HEK293 (cell line): ENCODE measurements at regions not wholly inside any gene's neighbourhood (a gene's known extent, or its start where the extent isn't known, plus 50 kb on each side); places are given as distances from the start of the nearest gene placed in this dataset.

ENCODE experiments used
- IKZF3 ChIP-seq: fragments of 450-650 bp; IDR thresholded peaks from 2 replicates; pipeline ENCODE4 v1.5.0; 2018; ENCODE audit warnings: missing biosample characterization, mild to moderate bottlenecking, missing genetic modification characterization, moderate library complexity
- KLF10 ChIP-seq: fragments of 450-650 bp; IDR thresholded peaks from 2 replicates; pipeline ENCODE4 v1.5.1; 2018; ENCODE audit warnings: missing biosample characterization, mild to moderate bottlenecking, missing genetic modification characterization
- KLF8 ChIP-seq: fragments of 450-650 bp; formaldehyde crosslinking; IDR thresholded peaks from 2 replicates; pipeline ENCODE4 v1.5.1; 2016; ENCODE audit warnings: missing biosample characterization, missing genetic modification characterization
- SP7 ChIP-seq: fragments of 450-650 bp; formaldehyde crosslinking; IDR thresholded peaks from 2 replicates; pipeline ENCODE4 v1.5.1; 2016; ENCODE audit warnings: missing biosample characterization, missing genetic modification characterization
- ZBTB7A ChIP-seq: fragments of 450-650 bp; formaldehyde crosslinking; IDR thresholded peaks from 2 replicates; pipeline ENCODE4 v1.5.1; 2016; ENCODE audit warnings: low read depth, missing biosample characterization, missing genetic modification characterization
- ZNF140 ChIP-seq: fragments of 450-650 bp; formaldehyde crosslinking; IDR thresholded peaks from 2 replicates; pipeline ENCODE4 v1.5.1; 2016; ENCODE audit warnings: missing biosample characterization, missing genetic modification characterization
- ZNF19 ChIP-seq: fragments of 450-650 bp; formaldehyde crosslinking; IDR thresholded peaks from 2 replicates; pipeline ENCODE4; 2016; ENCODE audit warnings: missing biosample characterization, missing genetic modification characterization, low read depth
- ZNF223 ChIP-seq: fragments of 450-650 bp; formaldehyde crosslinking; IDR thresholded peaks from 2 replicates; pipeline ENCODE4 v1.5.1; 2016; ENCODE audit warnings: missing biosample characterization, missing genetic modification characterization
- ZNF311 ChIP-seq: fragments of 450-650 bp; formaldehyde crosslinking; IDR thresholded peaks from 2 replicates; pipeline ENCODE4 v1.5.1; 2017; ENCODE audit warnings: missing biosample characterization, missing genetic modification characterization, borderline replicate concordance
- ZNF335 ChIP-seq: fragments of 450-650 bp; formaldehyde crosslinking; conservative IDR thresholded peaks from 2 replicates; pipeline ENCODE4 v1.5.1; 2016; ENCODE audit warnings: missing biosample characterization, missing genetic modification characterization
- ZNF510 ChIP-seq: fragments of 450-650 bp; formaldehyde crosslinking; IDR thresholded peaks from 2 replicates; pipeline ENCODE4 v1.5.1; 2018; ENCODE audit warnings: mild to moderate bottlenecking, missing genetic modification characterization, missing biosample characterization; ENCODE audit not compliant: insufficient replicate concordance
- ZNF600 ChIP-seq: fragments of 450-650 bp; formaldehyde crosslinking; IDR thresholded peaks from 2 replicates; pipeline ENCODE4 v1.5.1; 2016; ENCODE audit warnings: missing biosample characterization, missing genetic modification characterization
- ZNF623 ChIP-seq: fragments of 450-650 bp; formaldehyde crosslinking; IDR thresholded peaks from 2 replicates; pipeline ENCODE4 v1.5.1; 2016; ENCODE audit warnings: missing biosample characterization, missing genetic modification characterization
- ZNF629 ChIP-seq: fragments of 450-650 bp; formaldehyde crosslinking; IDR thresholded peaks from 2 replicates; pipeline ENCODE4 v1.5.1; 2017; ENCODE audit warnings: missing biosample characterization, missing genetic modification characterization
- ZNF660 ChIP-seq: fragments of 450-650 bp; IDR thresholded peaks from 2 replicates; pipeline ENCODE4 v1.5.1; 2018; ENCODE audit warnings: missing biosample characterization, mild to moderate bottlenecking, missing genetic modification characterization
- ZNF707 ChIP-seq: fragments of 450-650 bp; formaldehyde crosslinking; IDR thresholded peaks from 2 replicates; pipeline ENCODE4 v1.5.1; 2016; ENCODE audit warnings: missing biosample characterization, missing genetic modification characterization
- ZNF785 ChIP-seq: fragments of 450-650 bp; formaldehyde crosslinking; IDR thresholded peaks from 2 replicates; pipeline ENCODE4 v1.5.1; 2016; ENCODE audit warnings: missing biosample characterization, missing genetic modification characterization
- ZNF837 ChIP-seq: fragments of 450-650 bp; formaldehyde crosslinking; IDR thresholded peaks from 2 replicates; pipeline ENCODE4 v1.5.1; 2016; ENCODE audit warnings: missing biosample characterization, missing genetic modification characterization
- TF ChIP-seq, protein P1 (sequence below): fragments of 450-650 bp; formaldehyde crosslinking; IDR thresholded peaks from 2 replicates; pipeline ENCODE4 v1.5.0; 2017; ENCODE audit warnings: missing biosample characterization, missing genetic modification characterization, borderline replicate concordance
- TF ChIP-seq, protein P2 (sequence below): fragments of 450-650 bp; formaldehyde crosslinking; IDR thresholded peaks from 2 replicates; pipeline ENCODE4 v1.5.1; 2016; ENCODE audit warnings: missing biosample characterization, missing genetic modification characterization
- TF ChIP-seq, protein P3 (sequence below): fragments of 450-650 bp; formaldehyde crosslinking; conservative IDR thresholded peaks from 2 replicates; pipeline ENCODE4 v1.5.1; 2016; ENCODE audit warnings: low read depth, missing biosample characterization, missing genetic modification characterization
- TF ChIP-seq, protein P4 (sequence below): fragments of 450-650 bp; formaldehyde crosslinking; IDR thresholded peaks from 2 replicates; pipeline ENCODE4 v1.5.1; 2016; ENCODE audit warnings: missing biosample characterization, missing genetic modification characterization
- TF ChIP-seq, protein P5 (sequence below): fragments of 450-650 bp; formaldehyde crosslinking; IDR thresholded peaks from 2 replicates; pipeline ENCODE4 v1.5.1; 2016; ENCODE audit warnings: missing biosample characterization, missing genetic modification characterization
- TF ChIP-seq, protein P6 (sequence below): fragments of 450-650 bp; formaldehyde crosslinking; IDR thresholded peaks from 2 replicates; pipeline ENCODE4 v1.5.1; 2016; ENCODE audit warnings: missing biosample characterization, missing genetic modification characterization

DNA sequence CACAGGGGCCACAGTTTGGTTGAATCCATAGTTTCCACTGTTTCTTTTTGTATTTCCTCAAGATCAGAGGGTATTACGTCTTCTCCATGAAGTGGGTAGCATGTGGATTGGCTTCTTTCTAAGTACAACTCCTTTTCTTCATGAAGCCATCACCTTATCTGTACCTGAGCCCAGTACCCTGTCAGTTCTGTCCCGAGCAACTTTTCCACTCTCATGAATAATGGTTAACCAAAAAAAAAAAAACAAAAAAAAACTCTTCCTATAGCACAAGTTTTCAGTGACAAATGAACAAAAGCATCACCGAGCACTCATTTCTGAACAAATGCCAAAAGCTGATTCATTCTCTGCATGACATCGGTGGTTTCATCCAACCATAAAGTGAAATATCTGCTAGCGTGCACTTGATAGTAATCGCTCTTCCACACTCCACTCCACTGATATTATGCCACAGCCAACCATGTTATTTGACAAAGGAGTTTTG, 53.0 kb upstream of the CCDC150 start (continued):
- TF ChIP-seq ZNF629 (tag by site-specific recombination) (peak; percentile 79), ZNF140 (tag by site-specific recombination) (no peak), SP7 (tag by site-specific recombination) (peak; percentile 75), KLF10 (tag by site-specific recombination) (no peak), ZNF510 (tag by site-specific recombination) (no peak), ZNF311 (tag by site-specific recombination) (no peak), ZNF707 (tag by site-specific recombination) (no peak), ZNF785 (tag by site-specific recombination) (no peak), ZNF837 (no peak), ZNF660 (tag by site-specific recombination) (peak; percentile 77), IKZF3 (0 out of 2 replicates have a peak, but pooled peaks have one; percentile 26), ZNF335 (tag by site-specific recombination) (peak; percentile 33; the same call in 1 of the 2 replicates), KLF8 (tag by site-specific recombination) (no peak), ZBTB7A (no peak), ZNF623 (no peak), ZNF223 (tag by site-specific recombination) (no peak), ZNF600 (tag by site-specific recombination) (0 out of 2 replicates have a peak, but pooled peaks have one; percentile 17), ZNF19 (no peak)
- TF ChIP-seq, protein P1, sequence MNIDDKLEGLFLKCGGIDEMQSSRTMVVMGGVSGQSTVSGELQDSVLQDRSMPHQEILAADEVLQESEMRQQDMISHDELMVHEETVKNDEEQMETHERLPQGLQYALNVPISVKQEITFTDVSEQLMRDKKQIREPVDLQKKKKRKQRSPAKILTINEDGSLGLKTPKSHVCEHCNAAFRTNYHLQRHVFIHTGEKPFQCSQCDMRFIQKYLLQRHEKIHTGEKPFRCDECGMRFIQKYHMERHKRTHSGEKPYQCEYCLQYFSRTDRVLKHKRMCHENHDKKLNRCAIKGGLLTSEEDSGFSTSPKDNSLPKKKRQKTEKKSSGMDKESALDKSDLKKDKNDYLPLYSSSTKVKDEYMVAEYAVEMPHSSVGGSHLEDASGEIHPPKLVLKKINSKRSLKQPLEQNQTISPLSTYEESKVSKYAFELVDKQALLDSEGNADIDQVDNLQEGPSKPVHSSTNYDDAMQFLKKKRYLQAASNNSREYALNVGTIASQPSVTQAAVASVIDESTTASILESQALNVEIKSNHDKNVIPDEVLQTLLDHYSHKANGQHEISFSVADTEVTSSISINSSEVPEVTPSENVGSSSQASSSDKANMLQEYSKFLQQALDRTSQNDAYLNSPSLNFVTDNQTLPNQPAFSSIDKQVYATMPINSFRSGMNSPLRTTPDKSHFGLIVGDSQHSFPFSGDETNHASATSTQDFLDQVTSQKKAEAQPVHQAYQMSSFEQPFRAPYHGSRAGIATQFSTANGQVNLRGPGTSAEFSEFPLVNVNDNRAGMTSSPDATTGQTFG (tag by site-specific recombination): no peak
- TF ChIP-seq, protein P2, sequence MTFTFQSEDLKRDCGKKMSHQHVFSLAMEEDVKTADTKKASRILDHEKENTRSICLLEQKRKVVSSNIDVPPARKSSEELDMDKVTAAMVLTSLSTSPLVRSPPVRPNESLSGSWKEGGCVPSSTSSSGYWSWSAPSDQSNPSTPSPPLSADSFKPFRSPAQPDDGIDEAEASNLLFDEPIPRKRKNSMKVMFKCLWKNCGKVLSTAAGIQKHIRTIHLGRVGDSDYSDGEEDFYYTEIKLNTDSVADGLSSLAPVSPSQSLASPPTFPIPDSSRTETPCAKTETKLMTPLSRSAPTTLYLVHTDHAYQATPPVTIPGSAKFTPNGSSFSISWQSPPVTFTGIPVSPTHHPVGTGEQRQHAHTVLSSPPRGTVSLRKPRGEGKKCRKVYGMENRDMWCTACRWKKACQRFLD (tag by site-specific recombination): no peak
- TF ChIP-seq, protein P3, sequence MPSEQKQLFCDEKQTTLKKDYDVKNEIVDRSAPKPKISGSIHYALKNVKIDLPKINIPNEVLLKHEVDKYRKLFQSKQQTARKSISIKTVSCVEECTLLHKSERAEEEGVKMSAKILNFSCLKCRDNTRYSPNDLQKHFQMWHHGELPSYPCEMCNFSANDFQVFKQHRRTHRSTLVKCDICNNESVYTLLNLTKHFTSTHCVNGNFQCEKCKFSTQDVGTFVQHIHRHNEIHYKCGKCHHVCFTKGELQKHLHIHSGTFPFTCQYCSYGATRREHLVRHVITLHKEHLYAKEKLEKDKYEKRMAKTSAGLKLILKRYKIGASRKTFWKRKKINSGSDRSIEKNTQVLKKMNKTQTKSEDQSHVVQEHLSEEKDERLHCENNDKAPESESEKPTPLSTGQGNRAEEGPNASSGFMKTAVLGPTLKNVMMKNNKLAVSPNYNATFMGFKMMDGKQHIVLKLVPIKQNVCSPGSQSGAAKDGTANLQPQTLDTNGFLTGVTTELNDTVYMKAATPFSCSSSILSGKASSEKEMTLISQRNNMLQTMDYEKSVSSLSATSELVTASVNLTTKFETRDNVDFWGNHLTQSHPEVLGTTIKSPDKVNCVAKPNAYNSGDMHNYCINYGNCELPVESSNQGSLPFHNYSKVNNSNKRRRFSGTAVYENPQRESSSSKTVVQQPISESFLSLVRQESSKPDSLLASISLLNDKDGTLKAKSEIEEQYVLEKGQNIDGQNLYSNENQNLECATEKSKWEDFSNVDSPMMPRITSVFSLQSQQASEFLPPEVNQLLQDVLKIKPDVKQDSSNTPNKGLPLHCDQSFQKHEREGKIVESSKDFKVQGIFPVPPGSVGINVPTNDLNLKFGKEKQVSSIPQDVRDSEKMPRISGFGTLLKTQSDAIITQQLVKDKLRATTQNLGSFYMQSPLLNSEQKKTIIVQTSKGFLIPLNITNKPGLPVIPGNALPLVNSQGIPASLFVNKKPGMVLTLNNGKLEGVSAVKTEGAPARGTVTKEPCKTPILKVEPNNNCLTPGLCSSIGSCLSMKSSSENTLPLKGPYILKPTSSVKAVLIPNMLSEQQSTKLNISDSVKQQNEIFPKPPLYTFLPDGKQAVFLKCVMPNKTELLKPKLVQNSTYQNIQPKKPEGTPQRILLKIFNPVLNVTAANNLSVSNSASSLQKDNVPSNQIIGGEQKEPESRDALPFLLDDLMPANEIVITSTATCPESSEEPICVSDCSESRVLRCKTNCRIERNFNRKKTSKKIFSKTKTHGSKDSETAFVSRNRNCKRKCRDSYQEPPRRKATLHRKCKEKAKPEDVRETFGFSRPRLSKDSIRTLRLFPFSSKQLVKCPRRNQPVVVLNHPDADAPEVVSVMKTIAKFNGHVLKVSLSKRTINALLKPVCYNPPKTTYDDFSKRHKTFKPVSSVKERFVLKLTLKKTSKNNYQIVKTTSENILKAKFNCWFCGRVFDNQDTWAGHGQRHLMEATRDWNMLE: peak; percentile 49
- TF ChIP-seq, protein P4, sequence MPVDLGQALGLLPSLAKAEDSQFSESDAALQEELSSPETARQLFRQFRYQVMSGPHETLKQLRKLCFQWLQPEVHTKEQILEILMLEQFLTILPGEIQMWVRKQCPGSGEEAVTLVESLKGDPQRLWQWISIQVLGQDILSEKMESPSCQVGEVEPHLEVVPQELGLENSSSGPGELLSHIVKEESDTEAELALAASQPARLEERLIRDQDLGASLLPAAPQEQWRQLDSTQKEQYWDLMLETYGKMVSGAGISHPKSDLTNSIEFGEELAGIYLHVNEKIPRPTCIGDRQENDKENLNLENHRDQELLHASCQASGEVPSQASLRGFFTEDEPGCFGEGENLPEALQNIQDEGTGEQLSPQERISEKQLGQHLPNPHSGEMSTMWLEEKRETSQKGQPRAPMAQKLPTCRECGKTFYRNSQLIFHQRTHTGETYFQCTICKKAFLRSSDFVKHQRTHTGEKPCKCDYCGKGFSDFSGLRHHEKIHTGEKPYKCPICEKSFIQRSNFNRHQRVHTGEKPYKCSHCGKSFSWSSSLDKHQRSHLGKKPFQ (tag by site-specific recombination): no peak
- TF ChIP-seq, protein P5, sequence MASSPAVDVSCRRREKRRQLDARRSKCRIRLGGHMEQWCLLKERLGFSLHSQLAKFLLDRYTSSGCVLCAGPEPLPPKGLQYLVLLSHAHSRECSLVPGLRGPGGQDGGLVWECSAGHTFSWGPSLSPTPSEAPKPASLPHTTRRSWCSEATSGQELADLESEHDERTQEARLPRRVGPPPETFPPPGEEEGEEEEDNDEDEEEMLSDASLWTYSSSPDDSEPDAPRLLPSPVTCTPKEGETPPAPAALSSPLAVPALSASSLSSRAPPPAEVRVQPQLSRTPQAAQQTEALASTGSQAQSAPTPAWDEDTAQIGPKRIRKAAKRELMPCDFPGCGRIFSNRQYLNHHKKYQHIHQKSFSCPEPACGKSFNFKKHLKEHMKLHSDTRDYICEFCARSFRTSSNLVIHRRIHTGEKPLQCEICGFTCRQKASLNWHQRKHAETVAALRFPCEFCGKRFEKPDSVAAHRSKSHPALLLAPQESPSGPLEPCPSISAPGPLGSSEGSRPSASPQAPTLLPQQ: peak; percentile 50; the same call in 1 of the 2 replicates
- TF ChIP-seq, protein P6, sequence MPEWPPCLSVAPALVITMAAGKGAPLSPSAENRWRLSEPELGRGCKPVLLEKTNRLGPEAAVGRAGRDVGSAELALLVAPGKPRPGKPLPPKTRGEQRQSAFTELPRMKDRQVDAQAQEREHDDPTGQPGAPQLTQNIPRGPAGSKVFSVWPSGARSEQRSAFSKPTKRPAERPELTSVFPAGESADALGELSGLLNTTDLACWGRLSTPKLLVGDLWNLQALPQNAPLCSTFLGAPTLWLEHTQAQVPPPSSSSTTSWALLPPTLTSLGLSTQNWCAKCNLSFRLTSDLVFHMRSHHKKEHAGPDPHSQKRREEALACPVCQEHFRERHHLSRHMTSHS (tag by site-specific recombination): no peak
